ENCODE measurements at regions not wholly inside any gene's neighbourhood (a gene's known extent, or its start where the extent isn't known, plus 50 kb on each side); places are given as distances from the start of the nearest gene placed in this dataset.

GRCh38 chr5:1963358-1963757 is 80.6 kb upstream of the IRX4 start:
- TF ChIP-seq, protein P1, sequence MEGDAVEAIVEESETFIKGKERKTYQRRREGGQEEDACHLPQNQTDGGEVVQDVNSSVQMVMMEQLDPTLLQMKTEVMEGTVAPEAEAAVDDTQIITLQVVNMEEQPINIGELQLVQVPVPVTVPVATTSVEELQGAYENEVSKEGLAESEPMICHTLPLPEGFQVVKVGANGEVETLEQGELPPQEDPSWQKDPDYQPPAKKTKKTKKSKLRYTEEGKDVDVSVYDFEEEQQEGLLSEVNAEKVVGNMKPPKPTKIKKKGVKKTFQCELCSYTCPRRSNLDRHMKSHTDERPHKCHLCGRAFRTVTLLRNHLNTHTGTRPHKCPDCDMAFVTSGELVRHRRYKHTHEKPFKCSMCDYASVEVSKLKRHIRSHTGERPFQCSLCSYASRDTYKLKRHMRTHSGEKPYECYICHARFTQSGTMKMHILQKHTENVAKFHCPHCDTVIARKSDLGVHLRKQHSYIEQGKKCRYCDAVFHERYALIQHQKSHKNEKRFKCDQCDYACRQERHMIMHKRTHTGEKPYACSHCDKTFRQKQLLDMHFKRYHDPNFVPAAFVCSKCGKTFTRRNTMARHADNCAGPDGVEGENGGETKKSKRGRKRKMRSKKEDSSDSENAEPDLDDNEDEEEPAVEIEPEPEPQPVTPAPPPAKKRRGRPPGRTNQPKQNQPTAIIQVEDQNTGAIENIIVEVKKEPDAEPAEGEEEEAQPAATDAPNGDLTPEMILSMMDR (IDR thresholded peaks at IDR 0.05; ENCODE audit: insufficient read depth, low read length, missing control alignments), result no peak
- ChIA-PET POLR2A (no interaction called here), CTCF (no interaction called here)
- H3K4me3 ChIP-seq (ENCODE audit: low read depth, low read length), result no peak overlapping the region
- DNase-seq (ENCODE audit: low read depth, low spot score), result no peak

GRCh38 chr5:1962619-1963355 is 80.1 kb upstream of the IRX4 start:
- H3K4me3 ChIP-seq (ENCODE audit: low read depth, low read length), result no peak overlapping the region
- CTCF ChIA-PET, result no interaction called here
- TF ChIP-seq, protein P1 (IDR thresholded peaks at IDR 0.05; ENCODE audit: insufficient read depth, low read length, missing control alignments), result no peak
- DNase-seq (ENCODE audit: low read depth, low spot score), result no peak
- POLR2A ChIA-PET, result no interaction called here

DNA sequence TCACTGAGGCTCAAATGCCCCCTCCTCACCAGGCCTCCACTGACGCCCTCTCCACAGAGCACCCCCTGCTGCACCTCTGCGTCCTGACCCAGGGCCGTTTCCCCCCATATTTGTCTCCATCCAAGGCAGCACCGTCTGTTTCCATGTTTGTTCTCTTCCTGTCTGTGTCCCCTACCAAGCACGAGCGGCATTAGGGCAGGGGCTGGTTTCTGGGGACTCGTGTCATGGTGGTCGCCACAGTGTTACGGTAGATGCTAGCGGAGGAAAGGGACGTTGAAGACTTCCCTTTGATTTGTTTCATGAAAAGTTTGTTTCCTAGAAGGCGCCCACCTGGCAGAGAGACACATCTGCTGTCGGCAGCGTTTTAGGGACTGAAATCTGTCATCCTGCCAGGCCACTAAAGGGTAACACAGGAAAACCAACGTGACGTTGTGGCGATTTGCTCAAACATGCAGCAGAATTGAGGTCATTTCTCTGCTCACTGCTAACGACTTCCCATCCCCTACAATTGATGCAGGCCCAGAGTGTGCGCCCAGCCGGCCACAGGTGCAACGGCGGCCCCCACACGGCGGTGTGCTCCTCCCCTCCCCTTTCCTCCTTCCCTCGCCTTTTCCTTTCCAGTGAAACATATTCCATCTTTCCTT is 79.3 kb upstream of the IRX4 start:
- TF ChIP-seq, protein P1 (IDR thresholded peaks at IDR 0.05; ENCODE audit: insufficient read depth, low read length, missing control alignments), result no peak
- CTCF ChIA-PET, result no interaction called here
- no peak overlapping the region for H3K4me3 ChIP-seq (ENCODE audit: low read depth, low read length)
- POLR2A ChIA-PET, result no interaction called here
- no peak for DNase-seq (ENCODE audit: low read depth, low spot score)

- CTCF ChIA-PET, result no interaction called here
These were observed 78.7 kb upstream of the IRX4 start for GRCh38 chr5:1961304-1961946.

DNA sequence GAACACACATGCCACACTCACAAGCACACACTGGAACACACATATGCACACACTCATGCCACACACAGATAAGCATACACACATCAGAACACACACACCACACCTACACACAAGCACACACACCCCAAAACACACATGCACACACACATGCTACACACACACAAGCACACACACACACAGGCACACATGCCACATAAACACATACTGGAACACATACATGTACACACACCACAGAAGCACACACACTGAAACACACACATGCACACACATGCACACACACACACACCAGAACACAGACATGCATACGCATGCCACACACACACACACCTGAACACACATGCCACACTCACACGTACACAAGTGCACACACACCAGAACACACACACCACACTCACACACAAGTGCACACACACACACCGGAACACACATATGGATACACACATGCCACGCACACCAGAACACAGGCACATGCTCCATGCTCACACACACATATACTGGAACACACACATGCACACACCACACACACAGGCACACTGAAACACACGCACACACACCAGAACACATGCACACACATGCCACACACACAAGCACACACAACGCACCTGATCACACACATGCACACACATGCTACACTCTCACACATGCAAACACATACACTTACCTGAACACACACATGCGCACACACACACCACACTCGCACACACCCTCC is 78.0 kb upstream of the IRX4 start:
- no peak for DNase-seq (ENCODE audit: low read depth, low spot score)
- no peak overlapping the region for H3K4me3 ChIP-seq (ENCODE audit: low read depth, low read length)
- TF ChIP-seq, protein P1 (IDR thresholded peaks at IDR 0.05; ENCODE audit: insufficient read depth, low read length, missing control alignments), result no peak
- ChIA-PET POLR2A (no interaction called here), CTCF (no interaction called here)

More at GRCh38 chr5:1961304-1961946, 78.7 kb upstream of the IRX4 start:
- TF ChIP-seq, protein P1 (IDR thresholded peaks at IDR 0.05; ENCODE audit: insufficient read depth, low read length, missing control alignments), result no peak
- DNase-seq (ENCODE audit: low read depth, low spot score), result no peak
- no peak overlapping the region for H3K4me3 ChIP-seq (ENCODE audit: low read depth, low read length)
- POLR2A ChIA-PET, result no interaction called here
